Ascending aorta (tissue), 2 donors: ENCODE measurements at regions not wholly inside any gene's neighbourhood (a gene's known extent, or its start where the extent isn't known, plus 50 kb on each side); places are given as distances from the start of the nearest gene placed in this dataset.

Experiments used
- DNase-seq, 2 donors: peaks; one replicate each; pipeline ENCODE4 v3.0.0-alpha.2; 2019; ENCODE audit warnings: low spot score in 2 of 2
- H3K27ac ChIP-seq, 2 donors: fragments of 200-600 bp; sonication (generic); one replicate each; pipeline ENCODE4 v1.5.1; 2016 to 2017; ENCODE audit warnings: mild to moderate bottlenecking in 1 of 2
- H3K27me3 ChIP-seq: fragments of 200-600 bp; sonication (generic); one replicate; pipeline ENCODE4 v1.5.1; 2017
- H3K36me3 ChIP-seq, 2 donors: fragments of 200-600 bp; sonication (generic); one replicate each; pipeline ENCODE4 v1.5.1; 2016
- H3K4me1 ChIP-seq, 2 donors: fragments of 200-600 bp; sonication (generic); one replicate each; pipeline ENCODE4 v1.5.1; 2016 to 2017; ENCODE audit warnings: mild to moderate bottlenecking in 1 of 2
- H3K4me3 ChIP-seq, 2 donors: fragments of 200-600 bp; sonication (generic); one replicate each; pipeline ENCODE4 v1.5.1; 2016 to 2017; ENCODE audit warnings: mild to moderate bottlenecking in 1 of 2
- H3K9me3 ChIP-seq, 2 donors: fragments of 200-600 bp; sonication (generic); one replicate each; pipeline ENCODE4 v1.5.1; 2016
- CTCF ChIP-seq, 3 experiments: fragments of 200-600 bp in 2 of 3; fragments of 450-650 bp in 1 of 3; sonication (generic) in 2 of 3; IDR thresholded peaks; one replicate each; pipeline ENCODE4 v1.5.1; 2016 to 2019; ENCODE audit warnings: antibody characterized with exemption in 3 of 3, mild to moderate bottlenecking in 1 of 3, moderate library complexity in 1 of 3
- intact Hi-C: fragments of 100-400 bp; cut with DNase I; formaldehyde crosslinking; loops from one replicate; pipeline ENCODE4 v1.15.1; 2023

- no peak overlapping the region for H3K27ac ChIP-seq
- intact Hi-C loops, result no loop called here
- H3K4me1 ChIP-seq, result no peaks in the 10 kb centered on the region
- no peaks in the 10 kb centered on the region for H3K36me3 ChIP-seq
- TF ChIP-seq CTCF (IDR thresholded peaks at IDR 0.05), result no peak
- DNase-seq, result no peak
- H3K4me3 ChIP-seq, result no peak overlapping the region
- H3K27me3 ChIP-seq, result no peaks in the 10 kb centered on the region
- H3K9me3 ChIP-seq, result no peaks in the 10 kb centered on the region
Measured at GRCh38 chr2:234265206-234265605, 214.7 kb downstream of the SPP2 start.

- H3K4me3 ChIP-seq, result no peak overlapping the region
- H3K27me3 ChIP-seq, result no peaks in the 10 kb centered on the region
- no peaks in the 10 kb centered on the region for H3K4me1 ChIP-seq
- H3K9me3 ChIP-seq, result no peaks in the 10 kb centered on the region
- no peaks in the 10 kb centered on the region for H3K36me3 ChIP-seq
- intact Hi-C loops, result no loop called here
- TF ChIP-seq CTCF (IDR thresholded peaks at IDR 0.05), result no peak
- no peak overlapping the region for H3K27ac ChIP-seq
- DNase-seq, result no peak
Measured at GRCh38 chr2:234261736-234262135, 211.2 kb downstream of the SPP2 start.

GRCh38 chr2:234259440-234259839 lies 208.9 kb downstream of the SPP2 start:
- no peak overlapping the region for H3K4me3 ChIP-seq
- H3K36me3 ChIP-seq, result no peaks in the 10 kb centered on the region
- intact Hi-C loops, result no loop called here
- H3K27me3 ChIP-seq, result no peaks in the 10 kb centered on the region
- H3K4me1 ChIP-seq, result no peaks in the 10 kb centered on the region
- no peak for TF ChIP-seq CTCF (IDR thresholded peaks at IDR 0.05)
- DNase-seq, result no peak
- H3K9me3 ChIP-seq, result no peaks in the 10 kb centered on the region
- H3K27ac ChIP-seq, result no peak overlapping the region

GRCh38 chr2:234258562-234259141 lies 208.2 kb downstream of the SPP2 start:
- Histone ChIP-seq H3K27me3 (no peaks in the 10 kb centered on the region), H3K36me3 (no peaks in the 10 kb centered on the region), H3K9me3 (no peaks in the 10 kb centered on the region), H3K27ac (no peak overlapping the region), H3K4me3 (no peak overlapping the region), H3K4me1 (no peaks in the 10 kb centered on the region)
- intact Hi-C loops, result no loop called here
- TF ChIP-seq CTCF (IDR thresholded peaks at IDR 0.05), result no peak
- no peak for DNase-seq

- H3K27me3 ChIP-seq, result no peaks in the 10 kb centered on the region
- H3K4me3 ChIP-seq, result no peak overlapping the region
- no peaks in the 10 kb centered on the region for H3K9me3 ChIP-seq
- TF ChIP-seq CTCF (IDR thresholded peaks at IDR 0.05), result peak in 1 of 3 experiments; percentile 24
- H3K4me1 ChIP-seq, result no peaks in the 10 kb centered on the region
- no peak for DNase-seq
- intact Hi-C loops, result no loop called here
- no peak overlapping the region for H3K27ac ChIP-seq
- H3K36me3 ChIP-seq, result no peaks in the 10 kb centered on the region
Measured at GRCh38 chr2:234257859-234258561, 207.5 kb downstream of the SPP2 start.
